ENCODE measurements at regions not wholly inside any gene's neighbourhood (a gene's known extent, or its start where the extent isn't known, plus 50 kb on each side); places are given as distances from the start of the nearest gene placed in this dataset.
"Not testable (repeated sequence)": the region's sequence is repeated elsewhere in the genome, so short reads cannot be mapped to it uniquely, and the experiment has no call there.

DNA sequence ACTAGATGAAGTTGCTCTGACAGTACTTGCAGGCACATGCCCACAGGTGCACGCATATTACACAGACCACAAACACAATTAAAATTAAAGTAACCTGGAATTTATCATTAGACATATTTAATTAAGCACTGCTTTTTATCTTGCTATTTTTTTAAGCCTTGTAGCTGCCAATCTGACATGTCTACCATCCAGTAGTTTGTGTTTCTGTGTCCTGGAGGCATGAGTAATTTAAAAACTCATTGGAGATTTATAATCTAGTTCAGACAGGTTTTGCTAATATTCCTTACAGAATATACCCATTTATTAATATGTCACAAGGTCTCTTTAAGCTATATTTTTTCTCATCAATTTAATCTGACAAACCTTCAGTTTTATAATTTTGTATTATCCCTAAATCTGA lies 445.0 kb upstream of the KLF6 start:
- H3K27me3 Mint-ChIP-seq = no peaks in the 10 kb centered on the region

DNA sequence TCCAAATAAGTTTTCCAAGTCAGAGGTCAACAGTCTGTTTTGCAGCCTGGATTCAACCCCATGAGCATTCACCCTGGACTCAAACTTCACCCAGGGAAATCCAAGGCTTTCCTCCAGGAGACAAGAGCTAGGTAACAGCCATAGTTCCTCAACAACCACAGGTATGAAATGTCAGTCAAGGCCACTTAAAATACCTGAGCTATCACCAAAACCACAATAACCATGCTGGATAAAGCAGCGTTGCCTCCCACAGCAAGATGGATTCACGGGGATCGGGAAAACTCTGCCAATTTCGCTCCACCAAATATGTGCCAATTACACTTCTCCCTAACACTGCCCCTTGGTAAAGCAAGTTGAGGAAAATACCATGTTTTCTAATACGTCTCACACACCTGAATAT lies 444.1 kb upstream of the KLF6 start:
- Mint-ChIP-seq H3K36me3 (no peaks in the 10 kb centered on the region), H3K27ac (no peak overlapping the region), H3K9me3 (ENCODE audit: low read depth) (no peaks in the 10 kb centered on the region), H3K4me1 (ENCODE audit: low read depth) (no peaks in the 10 kb centered on the region), H3K4me3 (no peak overlapping the region), H3K27me3 (no peaks in the 10 kb centered on the region)

More for the DNA sequence above, 445.0 kb upstream of the KLF6 start:
- no peak overlapping the region for H3K4me3 Mint-ChIP-seq
- no peaks in the 10 kb centered on the region for H3K9me3 Mint-ChIP-seq (ENCODE audit: low read depth)
- H3K36me3 Mint-ChIP-seq = no peaks in the 10 kb centered on the region
- H3K4me1 Mint-ChIP-seq (ENCODE audit: low read depth) = peaks cover 3% of the 10 kb centered on the region
- no peak overlapping the region for H3K27ac Mint-ChIP-seq

DNA sequence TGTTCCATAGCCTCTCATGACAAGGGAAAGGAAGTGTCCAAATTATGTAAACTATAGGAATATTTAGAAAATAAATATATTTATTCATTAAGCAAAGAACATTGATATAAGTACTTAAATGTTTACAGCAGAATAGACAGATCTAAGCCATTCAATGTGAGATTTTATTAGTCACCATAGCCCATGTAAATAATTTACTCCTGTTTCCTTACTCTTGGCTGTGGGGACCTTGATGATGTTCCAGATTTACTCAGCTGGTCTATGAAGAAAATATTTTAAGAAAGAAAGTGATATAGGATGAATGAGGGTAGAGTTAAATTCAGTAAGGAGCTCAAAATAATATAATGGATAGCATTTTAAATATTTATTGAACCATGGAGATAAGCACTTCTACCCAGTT lies 442.6 kb upstream of the KLF6 start:
- Mint-ChIP-seq H3K27ac (no peak overlapping the region), H3K9me3 (ENCODE audit: low read depth) (no peaks in the 10 kb centered on the region), H3K4me3 (no peak overlapping the region), H3K4me1 (ENCODE audit: low read depth) (peaks cover under 1% of the 10 kb centered on the region), H3K27me3 (no peaks in the 10 kb centered on the region), H3K36me3 (no peaks in the 10 kb centered on the region)

DNA sequence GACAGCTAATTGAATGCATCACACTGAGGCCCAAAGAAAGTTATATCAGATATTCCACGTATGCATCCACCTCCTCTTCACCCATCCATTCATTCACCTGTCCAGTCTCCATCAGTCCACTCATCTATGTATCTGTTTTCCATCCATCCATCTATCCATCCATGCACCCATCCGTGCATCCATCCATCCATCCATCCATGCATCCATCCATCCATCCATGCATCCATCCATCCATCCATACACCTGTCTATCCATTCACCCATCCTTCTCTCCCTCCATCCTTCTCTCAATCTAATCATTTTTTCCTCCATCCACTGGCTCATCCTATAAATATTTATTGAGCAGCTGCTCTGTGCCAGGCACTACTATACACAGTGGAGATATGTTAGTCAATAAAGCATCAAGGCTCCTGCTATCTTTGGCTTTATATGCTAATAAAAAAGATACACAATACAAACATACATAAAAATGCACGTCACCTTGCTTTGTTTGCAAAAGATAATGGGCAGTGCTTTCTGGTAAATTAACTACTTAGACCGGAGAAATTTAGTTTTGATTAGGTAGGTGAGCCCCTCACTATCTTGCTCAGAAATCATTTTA lies 442.0 kb upstream of the KLF6 start:
- Mint-ChIP-seq H3K27me3 (no peaks in the 10 kb centered on the region), H3K4me1 (ENCODE audit: low read depth) (peaks cover 1% of the 10 kb centered on the region), H3K9me3 (ENCODE audit: low read depth) (no peaks in the 10 kb centered on the region), H3K4me3 (no peak overlapping the region), H3K36me3 (no peaks in the 10 kb centered on the region), H3K27ac (no peak overlapping the region)

DNA sequence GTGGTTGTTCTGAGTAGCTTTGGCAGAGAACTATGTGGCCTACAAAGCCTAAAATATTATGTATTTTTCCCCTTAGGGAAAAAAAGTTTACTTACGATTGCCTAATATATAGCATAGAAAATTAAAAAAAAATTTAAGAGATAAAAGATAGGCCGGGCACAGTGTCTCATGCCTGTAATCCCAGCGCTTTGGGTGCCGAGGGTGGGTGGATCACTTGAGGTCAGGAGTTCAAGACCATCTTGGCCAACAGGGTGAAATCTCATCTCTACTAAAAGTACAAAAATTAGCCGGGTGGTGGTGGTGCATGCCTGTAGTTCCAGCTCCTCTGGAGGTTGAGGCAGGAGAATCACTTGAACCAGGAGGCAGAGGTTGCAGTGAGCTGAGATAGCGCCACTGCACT lies 439.2 kb upstream of the KLF6 start:
- Mint-ChIP-seq H3K36me3 (no peaks in the 10 kb centered on the region), H3K27ac (no peak overlapping the region), H3K4me1 (ENCODE audit: low read depth) (peaks cover 8% of the 10 kb centered on the region), H3K9me3 (ENCODE audit: low read depth) (no peaks in the 10 kb centered on the region), H3K27me3 (no peaks in the 10 kb centered on the region), H3K4me3 (no peak overlapping the region)

DNA sequence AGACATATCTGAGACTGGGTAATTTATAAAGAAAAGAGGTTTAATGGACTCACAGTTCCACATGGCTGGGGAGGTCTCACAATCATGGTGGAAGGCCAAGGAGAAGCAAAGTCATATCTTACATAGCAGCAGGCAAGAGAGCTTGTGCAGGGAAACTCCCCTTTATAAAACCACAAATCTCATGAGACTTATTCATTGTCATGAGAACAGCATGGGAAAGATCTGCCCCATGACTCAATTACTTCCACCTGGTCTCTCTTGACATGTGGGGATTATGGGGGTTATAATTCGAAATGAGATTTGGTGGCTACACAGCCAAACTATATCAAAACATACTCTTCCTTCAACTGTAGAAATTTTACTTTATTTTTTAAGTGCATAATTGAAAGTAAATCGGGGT lies 436.3 kb upstream of the KLF6 start:
- peak overlapping the region; percentile 17 for H3K27ac Mint-ChIP-seq
- not testable (repeated sequence) for H3K4me1 Mint-ChIP-seq (ENCODE audit: low read depth); H3K36me3 Mint-ChIP-seq; H3K9me3 Mint-ChIP-seq (ENCODE audit: low read depth); H3K27me3 Mint-ChIP-seq; H3K4me3 Mint-ChIP-seq

DNA sequence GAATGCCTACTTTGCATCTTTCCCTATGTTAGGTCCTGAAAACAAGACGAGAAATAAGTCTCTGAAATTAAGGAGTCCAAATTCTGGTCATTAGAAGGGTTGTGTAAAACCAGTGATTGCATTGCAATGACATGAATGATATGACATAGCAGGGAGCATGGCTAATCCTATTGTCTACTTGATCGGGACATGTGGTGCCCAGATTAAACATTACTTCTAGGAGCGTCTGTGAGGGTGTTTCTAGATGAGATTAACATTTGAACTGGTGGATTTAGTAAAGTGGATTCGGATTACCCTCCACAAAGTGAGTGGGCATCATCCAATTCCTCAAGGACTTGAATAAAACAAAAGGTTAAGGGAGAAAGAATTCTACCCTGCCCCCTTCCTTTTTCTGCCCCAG lies 434.9 kb upstream of the KLF6 start:
- Mint-ChIP-seq H3K27ac (no peak overlapping the region), H3K4me1 (ENCODE audit: low read depth) (peaks cover 13% of the 10 kb centered on the region), H3K36me3 (no peaks in the 10 kb centered on the region), H3K9me3 (ENCODE audit: low read depth) (no peaks in the 10 kb centered on the region), H3K4me3 (no peak overlapping the region), H3K27me3 (no peaks in the 10 kb centered on the region)

DNA sequence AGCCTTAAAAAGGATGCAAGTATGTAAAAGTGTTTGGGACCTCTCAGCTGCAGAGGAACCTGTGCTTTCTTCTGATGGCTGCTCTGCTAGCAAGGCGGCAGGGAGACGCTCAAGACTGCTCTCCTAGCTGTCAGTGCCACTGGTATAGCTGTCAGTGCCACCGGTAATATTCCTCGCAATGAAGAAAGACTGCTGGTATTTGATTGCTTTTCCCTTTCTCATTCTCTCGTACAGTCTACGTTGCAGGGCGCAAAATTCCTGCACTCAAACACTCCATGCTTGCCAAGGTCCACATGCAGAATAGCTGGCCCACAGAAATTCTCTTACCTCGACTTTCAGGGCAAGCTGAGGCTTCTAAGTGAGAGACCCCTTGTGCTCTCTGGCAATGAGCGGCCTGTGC lies 432.6 kb upstream of the KLF6 start:
- peaks cover 13% of the 10 kb centered on the region for H3K4me1 Mint-ChIP-seq (ENCODE audit: low read depth)
- no peaks in the 10 kb centered on the region for H3K36me3 Mint-ChIP-seq
- H3K27ac Mint-ChIP-seq = no peak overlapping the region
- no peak overlapping the region for H3K4me3 Mint-ChIP-seq
- H3K27me3 Mint-ChIP-seq = no peaks in the 10 kb centered on the region
- no peaks in the 10 kb centered on the region for H3K9me3 Mint-ChIP-seq (ENCODE audit: low read depth)

DNA sequence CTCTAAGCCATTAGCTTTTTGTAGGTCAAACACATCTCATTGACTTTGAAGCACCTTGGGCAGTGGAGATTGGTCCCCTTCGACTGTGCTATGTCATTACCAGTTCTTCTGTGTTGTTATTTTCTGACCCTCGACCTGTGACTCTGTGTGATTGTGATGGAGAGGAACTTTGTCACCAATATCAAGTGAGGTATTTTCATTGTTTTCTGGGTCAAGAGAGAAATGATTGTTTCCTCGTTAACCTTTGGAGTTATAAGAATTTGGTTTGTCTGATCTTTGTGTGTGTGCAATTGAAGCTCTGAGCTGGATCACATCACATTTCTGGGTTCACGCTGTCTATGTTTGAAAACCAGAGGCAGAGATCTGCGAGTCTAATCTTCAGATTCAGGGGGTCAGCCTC lies 432.2 kb upstream of the KLF6 start:
- Mint-ChIP-seq H3K4me1 (ENCODE audit: low read depth) (peaks cover 12% of the 10 kb centered on the region), H3K27ac (no peak overlapping the region), H3K36me3 (no peaks in the 10 kb centered on the region), H3K4me3 (no peak overlapping the region), H3K27me3 (no peaks in the 10 kb centered on the region), H3K9me3 (ENCODE audit: low read depth) (no peaks in the 10 kb centered on the region)

DNA sequence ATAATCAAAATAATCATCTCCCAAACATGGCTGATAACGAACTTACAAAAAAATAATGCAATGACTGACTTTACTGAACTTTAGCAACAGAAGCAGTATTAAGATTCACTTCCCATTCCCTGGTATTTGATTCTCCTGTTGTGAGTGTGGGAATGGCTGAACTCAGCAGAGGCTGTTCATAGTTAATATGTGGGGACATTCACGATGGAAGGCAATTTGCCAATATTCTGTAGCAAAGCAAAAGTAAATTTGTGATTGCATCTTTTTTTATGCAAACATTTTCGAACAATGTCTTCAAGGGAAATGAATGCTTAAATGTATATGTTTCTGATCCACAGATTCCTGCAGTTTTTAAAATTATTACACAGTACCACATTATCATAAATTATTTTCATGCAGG lies 431.7 kb upstream of the KLF6 start:
- H3K27ac Mint-ChIP-seq = no peak overlapping the region
- H3K4me3 Mint-ChIP-seq = no peak overlapping the region
- no peaks in the 10 kb centered on the region for H3K36me3 Mint-ChIP-seq
- no peaks in the 10 kb centered on the region for H3K27me3 Mint-ChIP-seq
- H3K9me3 Mint-ChIP-seq (ENCODE audit: low read depth) = no peaks in the 10 kb centered on the region
- H3K4me1 Mint-ChIP-seq (ENCODE audit: low read depth) = peaks cover 12% of the 10 kb centered on the region

DNA sequence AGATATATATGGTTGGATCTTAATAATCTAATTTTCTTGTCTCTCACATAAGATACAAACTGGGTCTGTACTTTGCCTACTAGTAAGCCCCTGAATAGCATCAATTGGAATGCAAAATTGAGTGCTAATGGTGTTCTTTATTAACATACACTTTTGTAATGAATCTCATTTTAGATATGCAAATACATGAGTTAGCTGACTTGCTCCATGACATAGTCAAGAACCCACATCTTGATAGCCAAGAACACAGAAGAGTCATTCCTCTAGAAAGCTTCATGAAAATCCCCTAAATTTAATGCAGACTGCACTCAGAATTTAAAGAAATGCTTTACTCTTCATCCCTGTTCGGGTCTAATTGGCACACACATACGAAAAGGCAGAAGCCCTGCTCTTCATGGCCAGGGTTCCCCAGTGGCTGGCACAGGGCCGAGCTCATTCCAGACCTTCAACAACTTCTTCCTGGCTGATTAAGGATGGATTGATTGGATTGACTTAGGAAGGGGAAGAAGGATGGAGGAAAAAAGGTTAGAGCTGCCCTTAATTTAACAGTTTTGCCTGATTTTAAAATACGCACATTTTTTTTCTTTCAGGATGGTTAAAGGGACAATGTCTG lies 431.1 kb upstream of the KLF6 start:
- no peak overlapping the region for H3K27ac Mint-ChIP-seq
- H3K9me3 Mint-ChIP-seq (ENCODE audit: low read depth) = no peaks in the 10 kb centered on the region
- H3K27me3 Mint-ChIP-seq = no peaks in the 10 kb centered on the region
- H3K4me1 Mint-ChIP-seq (ENCODE audit: low read depth) = peaks cover 5% of the 10 kb centered on the region
- H3K36me3 Mint-ChIP-seq = no peaks in the 10 kb centered on the region
- H3K4me3 Mint-ChIP-seq = no peak overlapping the region

DNA sequence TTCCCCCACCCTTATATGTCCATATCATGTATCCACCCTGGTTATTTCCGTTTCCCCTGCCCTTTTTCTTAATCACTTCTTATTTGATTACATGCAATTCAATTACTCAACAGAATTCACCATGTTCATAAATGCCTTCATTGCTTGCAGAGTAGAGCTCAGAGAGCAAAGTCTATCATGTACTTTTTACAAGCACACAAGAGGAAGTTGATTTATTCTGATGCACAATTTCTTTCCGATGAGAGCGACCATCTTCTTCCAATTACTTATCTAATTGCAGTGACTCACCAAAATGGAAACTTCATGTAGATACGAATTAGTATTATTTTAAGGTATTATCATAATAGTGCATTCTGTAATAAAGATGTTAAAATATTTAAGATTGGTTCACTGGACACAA lies 430.5 kb upstream of the KLF6 start:
- peak overlapping the region; percentile 47 for H3K27ac Mint-ChIP-seq
- H3K9me3 Mint-ChIP-seq (ENCODE audit: low read depth) = no peaks in the 10 kb centered on the region
- no peak overlapping the region for H3K4me3 Mint-ChIP-seq
- no peaks in the 10 kb centered on the region for H3K36me3 Mint-ChIP-seq
- H3K27me3 Mint-ChIP-seq = no peaks in the 10 kb centered on the region
- H3K4me1 Mint-ChIP-seq (ENCODE audit: low read depth) = peaks cover 5% of the 10 kb centered on the region

DNA sequence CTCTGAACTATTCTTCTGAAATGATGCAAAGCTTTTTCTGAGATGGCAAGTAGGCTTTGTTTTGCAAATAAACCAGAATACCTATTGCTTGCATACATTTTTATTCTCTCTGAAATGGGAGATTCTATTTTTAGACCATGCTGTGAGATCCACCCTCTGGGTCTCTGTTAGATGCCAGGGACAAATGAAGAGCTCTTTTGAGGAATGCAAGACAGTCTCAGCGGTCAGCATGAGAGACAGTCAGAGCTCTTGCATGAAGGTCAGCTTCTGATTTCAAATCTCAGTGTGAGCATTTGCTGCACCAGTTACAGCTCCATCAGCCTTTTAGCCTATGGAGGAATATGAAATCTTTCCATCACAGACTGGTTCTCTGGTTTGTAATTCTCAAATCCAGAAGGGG lies 429.9 kb upstream of the KLF6 start:
- H3K27ac Mint-ChIP-seq = no peak overlapping the region
- H3K9me3 Mint-ChIP-seq (ENCODE audit: low read depth) = no peaks in the 10 kb centered on the region
- no peaks in the 10 kb centered on the region for H3K27me3 Mint-ChIP-seq
- peaks cover 5% of the 10 kb centered on the region for H3K4me1 Mint-ChIP-seq (ENCODE audit: low read depth)
- no peak overlapping the region for H3K4me3 Mint-ChIP-seq
- no peaks in the 10 kb centered on the region for H3K36me3 Mint-ChIP-seq

DNA sequence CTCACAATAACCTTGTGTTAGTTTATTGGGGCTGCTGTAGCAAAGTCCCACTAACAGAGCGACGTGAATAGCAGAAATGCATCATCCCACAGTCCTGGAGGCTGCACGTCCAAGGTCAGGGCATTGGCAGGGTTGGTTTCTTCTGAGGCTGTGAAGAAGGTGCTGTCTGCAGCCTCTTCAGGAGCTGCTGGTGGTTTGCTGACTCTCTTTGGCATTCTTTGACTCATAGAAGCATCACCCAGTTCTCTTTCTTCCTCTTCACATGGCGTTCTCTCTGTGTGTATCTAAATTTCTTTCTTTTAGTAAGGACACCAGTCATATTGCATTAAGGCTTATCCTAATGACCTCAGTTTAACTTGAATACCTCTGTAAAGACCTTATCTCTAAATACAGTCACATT lies 428.4 kb upstream of the KLF6 start:
- Mint-ChIP-seq H3K9me3 (ENCODE audit: low read depth) (no peaks in the 10 kb centered on the region), H3K36me3 (no peaks in the 10 kb centered on the region), H3K4me1 (ENCODE audit: low read depth) (peaks cover 5% of the 10 kb centered on the region), H3K27ac (no peak overlapping the region), H3K4me3 (no peak overlapping the region), H3K27me3 (no peaks in the 10 kb centered on the region)

DNA sequence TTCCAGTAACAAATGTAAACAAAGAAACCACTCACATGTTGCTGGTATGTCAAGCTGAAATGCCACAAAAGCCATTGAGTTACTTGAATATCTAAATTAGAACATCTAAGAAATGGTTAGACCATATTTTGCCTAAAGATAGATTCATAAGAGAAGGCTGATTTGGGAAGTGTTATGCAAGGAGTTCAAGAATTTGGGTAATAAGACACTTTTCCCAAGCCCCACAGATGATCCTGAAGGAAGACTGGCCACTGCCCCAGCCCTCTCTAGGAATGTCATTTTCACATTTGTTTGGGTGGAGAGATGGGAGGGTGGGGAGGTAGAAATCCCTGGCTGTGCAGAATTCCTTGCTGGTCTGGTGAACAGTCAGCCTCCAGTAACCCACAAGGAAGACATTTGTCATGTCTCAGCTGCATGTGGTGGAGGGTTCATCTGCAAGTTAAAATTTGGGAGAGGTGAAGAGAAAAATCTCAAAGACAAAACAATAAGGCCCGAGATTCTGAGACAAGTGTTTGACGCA lies 427.2 kb upstream of the KLF6 start:
- no peak overlapping the region for H3K27ac Mint-ChIP-seq
- H3K27me3 Mint-ChIP-seq = no peaks in the 10 kb centered on the region
- no peaks in the 10 kb centered on the region for H3K9me3 Mint-ChIP-seq (ENCODE audit: low read depth)
- peaks cover 8% of the 10 kb centered on the region for H3K4me1 Mint-ChIP-seq (ENCODE audit: low read depth)
- H3K36me3 Mint-ChIP-seq = no peaks in the 10 kb centered on the region
- no peak overlapping the region for H3K4me3 Mint-ChIP-seq

DNA sequence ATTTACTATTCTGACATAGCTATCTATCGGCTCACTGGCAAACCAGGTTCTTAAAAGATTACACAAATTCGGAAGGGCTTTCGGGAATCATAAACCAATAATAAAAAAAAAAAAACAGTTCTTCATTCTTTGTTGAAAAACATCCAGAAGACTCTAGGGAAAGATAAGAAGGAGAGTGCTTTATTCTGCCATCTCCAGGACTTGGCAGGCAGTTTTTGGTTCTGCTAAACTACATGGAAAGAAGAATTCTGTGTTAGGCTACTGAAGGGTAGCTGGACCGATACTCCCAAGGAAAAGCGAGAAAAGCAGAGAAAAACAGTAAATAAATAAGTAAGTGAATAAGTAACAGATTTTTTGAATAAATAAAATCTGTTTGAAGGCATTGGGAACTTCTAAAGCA lies 423.5 kb upstream of the KLF6 start:
- Mint-ChIP-seq H3K4me3 (no peak overlapping the region), H3K9me3 (ENCODE audit: low read depth) (no peaks in the 10 kb centered on the region), H3K4me1 (ENCODE audit: low read depth) (peaks cover 2% of the 10 kb centered on the region), H3K27me3 (peaks cover 1% of the 10 kb centered on the region), H3K27ac (no peak overlapping the region), H3K36me3 (no peaks in the 10 kb centered on the region)

Measured in activated naive CD8-positive, alpha-beta T cell (primary cell).